Thoracic aorta (tissue), 2 donors: ENCODE measurements at regions not wholly inside any gene's neighbourhood (a gene's known extent, or its start where the extent isn't known, plus 50 kb on each side); places are given as distances from the start of the nearest gene placed in this dataset.
A peak's percentile ranks its signal among the peaks of the same experiment; 100 is the strongest.

Source experiments
- ATAC-seq: fragments of 150-250 bp; one replicate; pipeline ENCODE4 v1.8.0; 2017; ENCODE audit warnings: low read depth; ENCODE audit not compliant: insufficient number of reproducible peaks, low FRiP score
- DNase-seq: peaks from one replicate; pipeline ENCODE4 v3.0.0-alpha.2; 2020; ENCODE audit warnings: low spot score
- H3K27ac ChIP-seq, 2 donors: fragments of 200-600 bp; sonication (generic); 1 replicate in 1 of 2; 2 replicates in 1 of 2; pipeline ENCODE4 v1.5.1; 2016; ENCODE audit warnings: mild to moderate bottlenecking in 2 of 2, moderate library complexity in 2 of 2
- H3K27me3 ChIP-seq: fragments of 200-600 bp; sonication (generic); replicated peaks from 2 replicates; pipeline ENCODE4 v1.6.0; 2016; ENCODE audit warnings: mild to moderate bottlenecking; ENCODE audit not compliant: insufficient read depth
- H3K36me3 ChIP-seq: fragments of 200-600 bp; sonication (generic); one replicate; pipeline ENCODE4 v1.5.1; 2016
- H3K4me1 ChIP-seq, 2 donors: fragments of 200-600 bp; sonication (generic); 1 replicate in 1 of 2; 2 replicates in 1 of 2; pipeline versions ENCODE4 v1.5.1 to v1.6.0; 2016; ENCODE audit warnings: low read depth in 2 of 2, mild to moderate bottlenecking in 1 of 2; ENCODE audit not compliant: control insufficient read depth in 1 of 2
- H3K4me3 ChIP-seq: fragments of 200-600 bp; sonication (generic); 2 replicates; pipeline ENCODE4 v1.5.1; 2016; ENCODE audit warnings: mild to moderate bottlenecking
- H3K9me3 ChIP-seq: fragments of 200-600 bp; sonication (generic); 2 replicates; pipeline ENCODE4 v1.5.1; 2016
- TF ChIP-seq, protein P1 (sequence below): fragments of 200-600 bp; sonication (generic); IDR thresholded peaks from one replicate; pipeline ENCODE4 v1.5.1; 2019; ENCODE audit warnings: antibody characterized with exemption

DNA sequence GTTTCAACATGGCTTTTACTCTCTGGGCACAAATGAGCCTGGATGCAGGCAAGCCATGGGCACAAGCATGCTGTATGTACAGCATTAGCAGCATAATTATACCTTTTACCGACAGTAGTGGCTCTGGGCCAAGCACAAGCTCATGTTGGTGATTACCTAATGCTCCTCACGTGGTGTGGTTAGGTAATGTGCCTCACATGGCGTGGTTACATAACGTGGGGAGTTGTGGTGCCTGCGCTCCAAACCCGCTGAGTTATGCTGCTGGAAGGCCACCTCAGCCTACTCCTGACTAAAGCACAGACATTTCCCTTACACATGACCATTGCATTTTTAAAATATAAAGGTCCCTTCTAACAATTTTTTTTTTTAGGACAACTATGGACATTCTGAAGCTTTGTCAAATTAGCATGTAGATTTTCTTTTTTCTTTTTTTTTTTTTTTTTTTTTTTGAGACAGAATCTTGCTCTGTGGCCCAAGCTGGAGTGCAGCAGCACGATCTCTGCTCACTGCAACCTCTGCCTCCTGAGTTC lies 794.0 kb downstream of the EFNA5 start:
- Histone ChIP-seq H3K4me3 (no peak overlapping the region), H3K27me3 (no peaks in the 10 kb centered on the region), H3K36me3 (no peaks in the 10 kb centered on the region), H3K4me1 (no peaks in the 10 kb centered on the region), H3K27ac (no peak overlapping the region), H3K9me3 (no peaks in the 10 kb centered on the region)
- TF ChIP-seq, protein P1, sequence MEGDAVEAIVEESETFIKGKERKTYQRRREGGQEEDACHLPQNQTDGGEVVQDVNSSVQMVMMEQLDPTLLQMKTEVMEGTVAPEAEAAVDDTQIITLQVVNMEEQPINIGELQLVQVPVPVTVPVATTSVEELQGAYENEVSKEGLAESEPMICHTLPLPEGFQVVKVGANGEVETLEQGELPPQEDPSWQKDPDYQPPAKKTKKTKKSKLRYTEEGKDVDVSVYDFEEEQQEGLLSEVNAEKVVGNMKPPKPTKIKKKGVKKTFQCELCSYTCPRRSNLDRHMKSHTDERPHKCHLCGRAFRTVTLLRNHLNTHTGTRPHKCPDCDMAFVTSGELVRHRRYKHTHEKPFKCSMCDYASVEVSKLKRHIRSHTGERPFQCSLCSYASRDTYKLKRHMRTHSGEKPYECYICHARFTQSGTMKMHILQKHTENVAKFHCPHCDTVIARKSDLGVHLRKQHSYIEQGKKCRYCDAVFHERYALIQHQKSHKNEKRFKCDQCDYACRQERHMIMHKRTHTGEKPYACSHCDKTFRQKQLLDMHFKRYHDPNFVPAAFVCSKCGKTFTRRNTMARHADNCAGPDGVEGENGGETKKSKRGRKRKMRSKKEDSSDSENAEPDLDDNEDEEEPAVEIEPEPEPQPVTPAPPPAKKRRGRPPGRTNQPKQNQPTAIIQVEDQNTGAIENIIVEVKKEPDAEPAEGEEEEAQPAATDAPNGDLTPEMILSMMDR, result no peak
- ATAC-seq (no peak), DNase-seq (no peak)

DNA sequence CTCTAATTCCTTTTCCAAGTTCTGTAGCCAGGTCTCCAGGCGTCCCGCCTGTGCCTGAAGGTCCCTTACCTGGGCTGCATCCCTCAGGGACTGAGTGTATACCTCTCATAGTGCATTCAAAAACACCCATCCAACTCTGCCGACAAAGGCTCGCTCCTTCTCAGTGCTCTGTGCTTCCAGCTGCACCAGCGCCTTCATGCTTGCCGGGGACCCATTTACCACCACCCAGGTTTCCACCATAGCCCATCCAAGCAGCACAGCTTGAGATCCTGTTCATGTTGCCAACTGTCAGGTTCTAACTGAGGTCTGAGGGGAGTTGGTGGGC lies 794.5 kb downstream of the EFNA5 start:
- H3K27ac ChIP-seq, result no peak overlapping the region
- no peaks in the 10 kb centered on the region for H3K4me1 ChIP-seq
- TF ChIP-seq, protein P1, result no peak
- ATAC-seq (no peak), DNase-seq (no peak)
- no peaks in the 10 kb centered on the region for H3K9me3 ChIP-seq
- no peak overlapping the region for H3K4me3 ChIP-seq
- H3K36me3 ChIP-seq, result no peaks in the 10 kb centered on the region
- no peaks in the 10 kb centered on the region for H3K27me3 ChIP-seq

DNA sequence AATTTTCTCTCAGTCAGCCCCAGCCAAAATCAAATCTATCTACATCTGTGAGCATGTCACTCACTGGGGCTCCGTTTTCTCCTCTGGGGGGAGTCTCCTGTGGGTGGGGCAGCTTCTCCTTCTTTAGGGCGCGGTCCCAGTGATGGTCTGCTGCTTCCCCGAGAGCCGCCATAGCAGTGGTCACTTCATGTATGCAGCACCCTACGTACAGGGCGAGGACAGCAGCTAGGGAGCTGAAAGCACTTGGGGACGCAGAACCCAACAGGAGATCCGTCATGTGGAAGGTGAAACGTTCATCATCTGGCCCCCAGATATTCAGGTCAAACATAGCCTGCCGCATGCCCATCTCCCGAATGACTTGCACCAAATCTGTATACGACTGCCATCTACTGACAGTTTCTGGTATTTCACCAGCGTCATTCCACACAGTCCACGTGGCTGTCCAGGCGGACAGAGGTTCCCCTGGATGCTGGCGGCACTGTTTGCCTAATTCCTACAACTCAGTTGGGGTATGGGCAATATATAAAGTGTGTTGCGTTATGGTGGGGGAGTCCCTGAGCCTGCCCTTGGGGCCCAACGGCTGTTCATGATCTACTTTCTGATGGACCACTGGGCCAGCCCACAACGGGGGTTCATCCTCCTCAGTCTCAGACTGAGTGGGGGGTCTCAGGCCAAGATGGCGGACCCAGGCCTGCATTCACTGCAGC lies 795.0 kb downstream of the EFNA5 start:
- TF ChIP-seq, protein P1, result peak; percentile 36
- Histone ChIP-seq H3K9me3 (no peaks in the 10 kb centered on the region), H3K4me1 (no peaks in the 10 kb centered on the region), H3K4me3 (no peak overlapping the region), H3K27me3 (no peaks in the 10 kb centered on the region), H3K27ac (no peak overlapping the region), H3K36me3 (no peaks in the 10 kb centered on the region)
- ATAC-seq (no peak), DNase-seq (no peak)

DNA sequence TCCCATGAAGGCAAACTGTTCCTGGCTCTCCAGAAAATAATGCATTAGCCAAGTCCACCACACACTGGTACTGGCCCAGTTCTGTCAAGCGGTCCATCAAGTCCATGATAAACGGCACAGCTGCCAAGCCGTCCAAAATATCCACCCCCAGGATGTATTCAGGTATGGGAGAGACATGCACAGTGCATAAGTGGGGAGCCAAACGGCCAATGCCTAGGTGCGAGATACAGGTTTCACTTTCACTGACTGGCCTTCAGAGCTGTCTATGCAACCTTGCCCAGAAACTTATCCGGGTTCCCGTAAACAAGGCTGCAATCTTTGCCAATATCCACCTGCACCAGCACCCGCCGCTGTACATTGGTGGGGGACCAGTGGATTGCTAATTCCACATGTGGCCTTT lies 795.8 kb downstream of the EFNA5 start:
- DNase-seq (no peak), ATAC-seq (no peak)
- no peak overlapping the region for H3K4me3 ChIP-seq
- H3K27me3 ChIP-seq, result no peaks in the 10 kb centered on the region
- H3K9me3 ChIP-seq, result no peaks in the 10 kb centered on the region
- H3K4me1 ChIP-seq, result no peaks in the 10 kb centered on the region
- no peak overlapping the region for H3K27ac ChIP-seq
- H3K36me3 ChIP-seq, result no peaks in the 10 kb centered on the region
- TF ChIP-seq, protein P1, result no peak

DNA sequence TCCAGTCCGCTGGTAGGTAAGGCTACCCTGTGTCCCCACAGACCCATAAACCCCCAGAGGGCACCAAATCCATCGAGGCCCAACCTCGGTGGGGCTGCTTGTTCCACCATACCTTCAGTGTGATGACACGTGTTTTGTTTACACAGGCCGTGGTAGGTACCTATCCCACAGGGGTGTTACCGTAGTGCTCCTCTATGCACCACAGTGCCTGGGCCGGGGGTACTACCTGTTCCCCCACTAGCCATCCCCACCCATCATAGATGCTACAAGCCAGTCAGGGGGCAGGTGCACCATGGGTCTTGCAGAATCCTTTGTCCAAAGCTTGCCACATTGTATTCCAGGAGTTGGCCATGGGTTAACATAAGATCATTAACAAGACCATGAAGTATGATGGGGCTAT lies 796.2 kb downstream of the EFNA5 start:
- Histone ChIP-seq H3K9me3 (no peaks in the 10 kb centered on the region), H3K27me3 (no peaks in the 10 kb centered on the region), H3K27ac (no peak overlapping the region), H3K4me3 (no peak overlapping the region), H3K4me1 (no peaks in the 10 kb centered on the region), H3K36me3 (no peaks in the 10 kb centered on the region)
- ATAC-seq (no peak), DNase-seq (no peak)
- TF ChIP-seq, protein P1, result no peak
